H9 (cell line): ENCODE measurements at regions not wholly inside any gene's neighbourhood (a gene's known extent, or its start where the extent isn't known, plus 50 kb on each side); places are given as distances from the start of the nearest gene placed in this dataset.
A peak's percentile ranks its signal among the peaks of the same experiment; 100 is the strongest.

Experiments
- DNase-seq: peaks from one replicate; pipeline ENCODE4 v3.0.0-alpha.2; 2017
- H2AFZ ChIP-seq: one replicate; pipeline ENCODE4 v1.6.1; 2013; ENCODE audit warnings: mild to moderate bottlenecking, low read length, control low read depth, moderate library complexity
- H2AK5ac ChIP-seq: 2 replicates; pipeline ENCODE4 v1.6.1; 2013; ENCODE audit warnings: low read length, control low read depth, mixed read lengths; ENCODE audit not compliant: insufficient read length
- H2BK120ac ChIP-seq: one replicate; pipeline ENCODE4 v1.6.1; 2013; ENCODE audit warnings: low read depth, mild to moderate bottlenecking, low read length, control low read depth, inconsistent platforms; ENCODE audit not compliant: poor library complexity, severe bottlenecking
- H2BK12ac ChIP-seq: 2 replicates; pipeline ENCODE4 v1.6.1; 2013; ENCODE audit warnings: low read length, control low read depth, mixed read lengths, low read depth; ENCODE audit not compliant: insufficient read length
- H2BK15ac ChIP-seq: 2 replicates; pipeline ENCODE4 v1.6.1; 2013; ENCODE audit warnings: low read depth, low read length, control low read depth
- H2BK20ac ChIP-seq: one replicate; pipeline ENCODE4 v1.6.1; 2013; ENCODE audit warnings: low read depth, mild to moderate bottlenecking, low read length, control low read depth, inconsistent platforms; ENCODE audit not compliant: poor library complexity, severe bottlenecking
- H2BK5ac ChIP-seq: 2 replicates; pipeline ENCODE4 v1.6.1; 2013; ENCODE audit warnings: low read length, control low read depth, mixed read lengths; ENCODE audit not compliant: insufficient read length
- H3K14ac ChIP-seq: 2 replicates; pipeline ENCODE4 v1.6.1; 2013; ENCODE audit warnings: low read length, control low read depth; ENCODE audit not compliant: insufficient read depth
- H3K18ac ChIP-seq: 2 replicates; pipeline ENCODE4 v1.6.1; 2013; ENCODE audit warnings: low read depth, mild to moderate bottlenecking, mixed read lengths, low read length, control low read depth; ENCODE audit not compliant: insufficient read length
- H3K23ac ChIP-seq: 2 replicates; pipeline ENCODE4 v1.6.1; 2013; ENCODE audit warnings: low read length, control low read depth, mixed read lengths, low read depth; ENCODE audit not compliant: insufficient read length
- H3K23me2 ChIP-seq: 2 replicates; pipeline ENCODE4 v1.6.1; 2013; ENCODE audit warnings: low read depth, mild to moderate bottlenecking, mixed read lengths, low read length, control low read depth; ENCODE audit not compliant: insufficient read length, poor library complexity, severe bottlenecking
- H3K27ac ChIP-seq: 2 replicates; pipeline ENCODE4 v1.5.1; 2013; ENCODE audit warnings: low read length, control low read depth, mixed read lengths, low read depth; ENCODE audit not compliant: insufficient read length
- H3K27me3 ChIP-seq: 2 replicates; pipeline ENCODE4 v1.6.1; 2013; ENCODE audit warnings: low read length, control low read depth, inconsistent platforms; ENCODE audit not compliant: insufficient read depth
- H3K4ac ChIP-seq: 2 replicates; pipeline ENCODE4 v1.6.1; 2013; ENCODE audit warnings: low read depth, mild to moderate bottlenecking, control low read depth, inconsistent platforms, low read length, moderate library complexity
- H3K4me1 ChIP-seq: 2 replicates; pipeline ENCODE4 v1.6.1; 2013; ENCODE audit warnings: low read length, control low read depth, inconsistent platforms; ENCODE audit not compliant: insufficient read depth
- H3K4me2 ChIP-seq: 2 replicates; pipeline ENCODE4 v1.6.1; 2013; ENCODE audit warnings: low read length, control low read depth, mixed read lengths; ENCODE audit not compliant: insufficient read length, insufficient read depth
- H3K56ac ChIP-seq: 2 replicates; pipeline ENCODE4 v1.6.1; 2013; ENCODE audit warnings: low read depth, mild to moderate bottlenecking, mixed read lengths, low read length, control low read depth; ENCODE audit not compliant: insufficient read length
- H3K79me1 ChIP-seq: 2 replicates; pipeline ENCODE4 v1.6.1; 2013; ENCODE audit warnings: low read depth, mild to moderate bottlenecking, moderate library complexity, low read length, control low read depth, inconsistent platforms; ENCODE audit not compliant: insufficient read depth, poor library complexity, severe bottlenecking
- H3K79me2 ChIP-seq: 2 replicates; pipeline ENCODE4 v1.6.1; 2013; ENCODE audit warnings: low read length, control low read depth, inconsistent platforms; ENCODE audit not compliant: insufficient read depth
- H3K9ac ChIP-seq: 2 replicates; pipeline ENCODE4 v1.6.1; 2013; ENCODE audit warnings: low read length, control low read depth, mixed read lengths; ENCODE audit not compliant: insufficient read length; ENCODE audit errors: extremely low read depth
- H3K9me3 ChIP-seq: one replicate; pipeline ENCODE4 v1.6.1; 2013; ENCODE audit warnings: low read depth, low read length, inconsistent platforms; ENCODE audit not compliant: control insufficient read depth
- H3T11ph ChIP-seq: one replicate; pipeline ENCODE4 v1.6.1; 2013; ENCODE audit warnings: mild to moderate bottlenecking, low read length, control low read depth, inconsistent platforms
- H4K20me1 ChIP-seq: one replicate; pipeline ENCODE4 v1.6.1; 2013; ENCODE audit not compliant: control insufficient read depth, insufficient read length, insufficient read depth
- H4K5ac ChIP-seq: 2 replicates; pipeline ENCODE4 v1.6.1; 2013; ENCODE audit warnings: low read depth, mild to moderate bottlenecking, mixed read lengths, low read length, control low read depth; ENCODE audit not compliant: insufficient read length
- H4K8ac ChIP-seq: replicated peaks from 2 replicates; pipeline ENCODE4 v1.6.1; 2013; ENCODE audit warnings: low read length, control low read depth, mixed read lengths, low read depth; ENCODE audit not compliant: insufficient read length
- H4K91ac ChIP-seq: 2 replicates; pipeline ENCODE4 v1.6.1; 2013; ENCODE audit warnings: low read depth, mild to moderate bottlenecking, moderate library complexity, mixed read lengths, low read length, control low read depth; ENCODE audit not compliant: insufficient read length
- H3K27ac Mint-ChIP-seq, 3 experiments: 2 replicates in 2 of 3; 3 replicates in 1 of 3; pipeline ENCODE4 v1.8.0; 2020 to 2021; ENCODE audit warnings: mixed read lengths in 3 of 3, mild to moderate bottlenecking in 1 of 3, moderate library complexity in 1 of 3
- H3K27me3 Mint-ChIP-seq: 2 replicates; pipeline ENCODE4 v1.8.0; 2021; ENCODE audit warnings: low read depth, mild to moderate bottlenecking, moderate library complexity, mixed read lengths
- H3K36me3 Mint-ChIP-seq, 3 experiments: 2 replicates in 2 of 3; 3 replicates in 1 of 3; pipeline ENCODE4 v1.8.0; 2020 to 2021; ENCODE audit warnings: low read depth in 3 of 3, mixed read lengths in 3 of 3; ENCODE audit not compliant: insufficient read depth in 1 of 3
- H3K4me1 Mint-ChIP-seq, 2 experiments: 2 replicates each; pipeline ENCODE4 v1.8.0; 2020; ENCODE audit warnings: mixed read lengths in 2 of 2
- H3K4me3 Mint-ChIP-seq, 2 experiments: 2 replicates in 1 of 2; 3 replicates in 1 of 2; pipeline ENCODE4 v1.8.0; 2020 to 2021; ENCODE audit warnings: mild to moderate bottlenecking in 2 of 2, mixed read lengths in 2 of 2, moderate library complexity in 1 of 2
- H3K9me3 Mint-ChIP-seq, 2 experiments: 2 replicates in 1 of 2; 3 replicates in 1 of 2; pipeline ENCODE4 v1.8.0; 2020; ENCODE audit warnings: mild to moderate bottlenecking in 2 of 2, mixed read lengths in 2 of 2, moderate library complexity in 1 of 2
- WGBS: extraction: QIAGEN DNeasy Blood & Tissue Kit; methylation state at CpG from one replicate; pipeline ENCODE4 v1.1.7; 2013; ENCODE audit warnings: missing lambda C conversion rate, low lambda C conversion rate, mixed read lengths; ENCODE audit not compliant: insufficient read length; ENCODE audit errors: extremely low coverage; 5-methylcytosine and 5-hydroxymethylcytosine counted together
- TF ChIP-seq, protein P1 (sequence below): fragments of 200-600 bp; sonication (generic); conservative IDR thresholded peaks from 3 replicates; pipeline ENCODE4 v1.8.0; 2021; ENCODE audit warnings: antibody characterized with exemption, mild to moderate bottlenecking

GRCh38 chr18:22467760-22468553, 50.2 kb upstream of the CTAGE1 start:
- Histone ChIP-seq H4K8ac (no peak overlapping the region), H4K5ac (no peak overlapping the region), H3K23ac (no peak overlapping the region), H2AK5ac (no peak overlapping the region), H3K9me3 (no peaks in the 10 kb centered on the region), H3K27me3 (no peaks in the 10 kb centered on the region), H3K9ac (no peak overlapping the region), H2BK20ac (no peak overlapping the region), H3K23me2 (no peaks in the 10 kb centered on the region), H2AFZ (no peak overlapping the region), H2BK15ac (no peak overlapping the region), H3T11ph (no peak overlapping the region), H4K91ac (no peak overlapping the region), H3K14ac (no peak overlapping the region), H3K27ac (no peak overlapping the region), H2BK120ac (no peak overlapping the region), H3K4ac (no peak overlapping the region), H3K79me2 (no peaks in the 10 kb centered on the region), H4K20me1 (no peaks in the 10 kb centered on the region), H3K4me2 (no peak overlapping the region), H3K4me1 (no peaks in the 10 kb centered on the region; the same call in 1 of the 2 replicates), H2BK5ac (no peak overlapping the region), H3K18ac (no peak overlapping the region), H2BK12ac (no peak overlapping the region), H3K56ac (no peak overlapping the region), H3K79me1 (no peaks in the 10 kb centered on the region)
- no peak for DNase-seq
- TF ChIP-seq, protein P1, sequence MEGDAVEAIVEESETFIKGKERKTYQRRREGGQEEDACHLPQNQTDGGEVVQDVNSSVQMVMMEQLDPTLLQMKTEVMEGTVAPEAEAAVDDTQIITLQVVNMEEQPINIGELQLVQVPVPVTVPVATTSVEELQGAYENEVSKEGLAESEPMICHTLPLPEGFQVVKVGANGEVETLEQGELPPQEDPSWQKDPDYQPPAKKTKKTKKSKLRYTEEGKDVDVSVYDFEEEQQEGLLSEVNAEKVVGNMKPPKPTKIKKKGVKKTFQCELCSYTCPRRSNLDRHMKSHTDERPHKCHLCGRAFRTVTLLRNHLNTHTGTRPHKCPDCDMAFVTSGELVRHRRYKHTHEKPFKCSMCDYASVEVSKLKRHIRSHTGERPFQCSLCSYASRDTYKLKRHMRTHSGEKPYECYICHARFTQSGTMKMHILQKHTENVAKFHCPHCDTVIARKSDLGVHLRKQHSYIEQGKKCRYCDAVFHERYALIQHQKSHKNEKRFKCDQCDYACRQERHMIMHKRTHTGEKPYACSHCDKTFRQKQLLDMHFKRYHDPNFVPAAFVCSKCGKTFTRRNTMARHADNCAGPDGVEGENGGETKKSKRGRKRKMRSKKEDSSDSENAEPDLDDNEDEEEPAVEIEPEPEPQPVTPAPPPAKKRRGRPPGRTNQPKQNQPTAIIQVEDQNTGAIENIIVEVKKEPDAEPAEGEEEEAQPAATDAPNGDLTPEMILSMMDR = no peak
- Mint-ChIP-seq H3K4me1 (peaks cover 23 to 25% of the 10 kb centered on the region in 2 experiments), H3K27me3 (peaks cover 4% of the 10 kb centered on the region), H3K27ac (peak overlapping the region in 1 of 3 experiments; percentile 14; a peak in 1 of 7 replicates), H3K9me3 (peaks cover 0 to 3% of the 10 kb centered on the region in 2 experiments; a peak in 3 of 5 replicates), H3K36me3 (peaks cover 0 to 4% (median 0%) of the 10 kb centered on the region in 3 experiments; a peak in 1 of 7 replicates), H3K4me3 (no peak overlapping the region)
- WGBS = no CpG with 5 or more reads among the region's 8 CpGs
